ENCODE measurements at regions not wholly inside any gene's neighbourhood (a gene's known extent, or its start where the extent isn't known, plus 50 kb on each side); places are given as distances from the start of the nearest gene placed in this dataset.

GRCh38 chr4:167524091-167524490, 289.8 kb upstream of the SPOCK3 start:
- 97% methylated on average over 2 of the region's 2 CpGs; no CpG with 5 or more reads in 1 of the 2 experiments for WGBS, 2 experiments (ENCODE audit: extremely low coverage in 1 of 2, insufficient coverage in 1 of 2, insufficient read length in 1 of 2, insufficient replicate concordance in 2 of 2, low coverage in 1 of 2, low lambda C conversion rate in 2 of 2, missing lambda C conversion rate in 1 of 2)
- no peak overlapping the region for H2AK5ac ChIP-seq (ENCODE audit: low read depth, low read length)
- H4K20me1 ChIP-seq (replicated peaks in 1 of 2; ENCODE audit: control insufficient read depth in 1 of 2, insufficient read depth in 2 of 2, low read length in 2 of 2), result no peaks in the 10 kb centered on the region
- no peak overlapping the region for H2BK20ac ChIP-seq (ENCODE audit: low read length)
- H3K23ac ChIP-seq (ENCODE audit: insufficient read length), result no peak overlapping the region
- H4K91ac ChIP-seq (replicated peaks; ENCODE audit: insufficient read length, low read length), result no peak overlapping the region
- no peak overlapping the region for H2BK15ac ChIP-seq (ENCODE audit: low read length)
- FAIRE-seq (no peak), DNase-seq (ENCODE audit: low read depth in 1 of 2, low spot score in 2 of 2) (no peak)
- H3K4me2 ChIP-seq (ENCODE audit: insufficient read depth in 1 of 2, low read depth in 2 of 2, low read length in 2 of 2), result no peak overlapping the region
- no peaks in the 10 kb centered on the region for H3K79me2 ChIP-seq (ENCODE audit: control insufficient read depth in 1 of 2, insufficient read depth in 2 of 2, low read length in 2 of 2)
- no peak overlapping the region for H2AFZ ChIP-seq (ENCODE audit: low read length)
- POLR2A ChIA-PET (ENCODE audit: partially characterized antibody), result no interaction called here
- no peaks in the 10 kb centered on the region for H3K4me1 ChIP-seq (replicated peaks in 1 of 4; ENCODE audit: control insufficient read depth in 3 of 4, insufficient read depth in 4 of 4, low read length in 3 of 4)
- CTCF ChIA-PET (ENCODE audit: partially characterized antibody), result no interaction called here
- no peaks in the 10 kb centered on the region for H3K23me2 ChIP-seq (ENCODE audit: low read depth, low read length)
- H3K9ac ChIP-seq (replicated peaks in 1 of 4; ENCODE audit: extremely low read depth in 1 of 4, low read depth in 3 of 4, low read length in 3 of 4), result no peak overlapping the region
- no peak overlapping the region for H4K8ac ChIP-seq (ENCODE audit: extremely low read depth, insufficient read depth, low read length)
- TF ChIP-seq POU5F1 (IDR thresholded peaks at IDR 0.05; ENCODE audit: low read depth, low read length) (no peak), SUZ12 (IDR thresholded peaks at IDR 0.05; ENCODE audit: low read length) (no peak), POLR2A (IDR thresholded peaks at IDR 0.05; ENCODE audit: control extremely low read depth in 1 of 2, low read depth in 2 of 2, low read length in 2 of 2) (no peak), ASH2L (IDR thresholded peaks at IDR 0.05; ENCODE audit: low read length) (no peak)
- no peak overlapping the region for H2BK12ac ChIP-seq (ENCODE audit: low read depth, low read length)
- H3K36me3 ChIP-seq (ENCODE audit: control insufficient read depth in 2 of 4, insufficient read depth in 4 of 4, low read length in 3 of 4), result no peaks in the 10 kb centered on the region
- no peaks in the 10 kb centered on the region for H3K79me1 ChIP-seq (ENCODE audit: low read depth, low read length)
- H3K9me3 ChIP-seq (ENCODE audit: insufficient read depth in 2 of 2, low read depth in 1 of 2, low read length in 1 of 2), result no peaks in the 10 kb centered on the region
- H3K18ac ChIP-seq (ENCODE audit: extremely low read depth, low read length), result no peak overlapping the region
- H3K14ac ChIP-seq (ENCODE audit: insufficient read length), result no peak overlapping the region
- H3K56ac ChIP-seq (replicated peaks; ENCODE audit: insufficient read length, low read depth, low read length), result no peak overlapping the region
- H2BK5ac ChIP-seq (ENCODE audit: low read depth, low read length), result no peak overlapping the region
- no peak overlapping the region for H3K4ac ChIP-seq (replicated peaks; ENCODE audit: insufficient read length, low read depth, low read length)
- no peaks in the 10 kb centered on the region for H3K27me3 ChIP-seq (replicated peaks in 1 of 4; ENCODE audit: control insufficient read depth in 3 of 4, extremely low read depth in 1 of 4, insufficient read depth in 3 of 4, low read length in 3 of 4)
- no peak overlapping the region for H2BK120ac ChIP-seq (replicated peaks; ENCODE audit: low read depth, low read length)
- no peak overlapping the region for H3K4me3 ChIP-seq (ENCODE audit: extremely low read depth in 1 of 4, insufficient read depth in 2 of 4, low read depth in 3 of 4, low read length in 4 of 4)
- no peak overlapping the region for H4K5ac ChIP-seq (ENCODE audit: insufficient read length, low read depth, low read length)
- no peak overlapping the region for H3K27ac ChIP-seq (ENCODE audit: low read depth, low read length)
